Limb (tissue), 2 donors: ENCODE measurements at regions not wholly inside any gene's neighbourhood (a gene's known extent, or its start where the extent isn't known, plus 50 kb on each side); places are given as distances from the start of the nearest gene placed in this dataset.

ENCODE experiments used
- DNase-seq, 2 donors: peaks; one replicate each; pipeline ENCODE4 v3.0.0-alpha.2; 2016; ENCODE audit errors: extremely low spot score in 2 of 2

- DNase-seq, result no peak
Measured at GRCh38 chr12:60324746-60325145, 728.9 kb downstream of the SLC16A7 start.

GRCh38 chr12:60333461-60333860 lies 737.6 kb downstream of the SLC16A7 start:
- no peak for DNase-seq

- no peak for DNase-seq
Measured at GRCh38 chr12:60335745-60336144, 739.9 kb downstream of the SLC16A7 start.

- DNase-seq, result no peak
Measured at GRCh38 chr12:60337839-60338549, 742.2 kb downstream of the SLC16A7 start.

GRCh38 chr12:60345442-60345841 lies 749.6 kb downstream of the SLC16A7 start:
- DNase-seq, result no peak

GRCh38 chr12:60349232-60349978 lies 753.6 kb downstream of the SLC16A7 start:
- DNase-seq, result no peak

- no peak for DNase-seq
Measured at GRCh38 chr12:60387356-60387755, 791.5 kb downstream of the SLC16A7 start.

GRCh38 chr12:60391051-60391450 lies 795.2 kb downstream of the SLC16A7 start:
- no peak for DNase-seq

GRCh38 chr12:60391791-60392190 lies 796.0 kb downstream of the SLC16A7 start:
- no peak for DNase-seq

- DNase-seq, result no peak
Measured at GRCh38 chr12:60393093-60393492, 797.3 kb downstream of the SLC16A7 start.

- DNase-seq, result no peak
Measured at GRCh38 chr12:60394665-60395064, 798.8 kb downstream of the SLC16A7 start.

GRCh38 chr12:60398547-60398946 lies 802.7 kb downstream of the SLC16A7 start:
- DNase-seq, result no peak

GRCh38 chr12:60399064-60399463 lies 803.2 kb downstream of the SLC16A7 start:
- no peak for DNase-seq

- DNase-seq, result no peak
Measured at GRCh38 chr12:60402996-60403395, 807.2 kb downstream of the SLC16A7 start.

GRCh38 chr12:60415351-60415750 lies 819.5 kb downstream of the SLC16A7 start:
- DNase-seq, result no peak

- no peak for DNase-seq
Measured at GRCh38 chr12:60419986-60420385, 824.2 kb downstream of the SLC16A7 start.

- no peak for DNase-seq
Measured at GRCh38 chr12:60421741-60422140, 825.9 kb downstream of the SLC16A7 start.

- no peak for DNase-seq
Measured at GRCh38 chr12:60437297-60437696, 841.5 kb downstream of the SLC16A7 start.

- DNase-seq, result no peak
Measured at GRCh38 chr12:60441577-60441976, 845.7 kb downstream of the SLC16A7 start.

GRCh38 chr12:60451457-60451856 lies 855.6 kb downstream of the SLC16A7 start:
- no peak for DNase-seq

- DNase-seq, result no peak
Measured at GRCh38 chr12:60465060-60465459, 869.2 kb downstream of the SLC16A7 start.

GRCh38 chr12:60468546-60468945 lies 872.7 kb downstream of the SLC16A7 start:
- no peak for DNase-seq

- DNase-seq, result no peak
Measured at GRCh38 chr12:60475825-60476224, 880.0 kb downstream of the SLC16A7 start.
